ENCODE measurements at regions not wholly inside any gene's neighbourhood (a gene's known extent, or its start where the extent isn't known, plus 50 kb on each side); places are given as distances from the start of the nearest gene placed in this dataset.

DNA sequence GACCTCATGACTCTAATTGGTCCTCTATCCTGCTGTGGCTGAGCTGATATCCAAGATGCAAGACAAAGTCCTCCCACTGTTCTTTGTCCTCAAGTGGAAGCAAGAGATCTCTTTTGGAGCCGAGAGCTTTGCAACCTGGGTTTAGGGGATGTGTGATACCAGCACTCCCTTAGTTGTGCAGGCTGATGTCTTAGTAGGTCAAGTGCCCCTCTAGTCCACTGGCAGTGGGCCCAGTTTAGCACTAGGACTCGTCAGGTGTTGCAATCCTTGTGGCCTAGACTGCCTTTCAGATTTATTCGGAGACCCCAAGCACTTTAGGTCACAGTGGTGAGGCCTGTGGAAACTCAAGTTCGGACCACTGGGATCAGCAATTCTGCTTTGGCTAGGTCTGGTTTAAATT lies 64.0 kb downstream of the GPRASP3 start (continued):
- no peak for TF ChIP-seq BATF2 (CRISPR knock-in tag; IDR thresholded peaks at IDR 0.05)

DNA sequence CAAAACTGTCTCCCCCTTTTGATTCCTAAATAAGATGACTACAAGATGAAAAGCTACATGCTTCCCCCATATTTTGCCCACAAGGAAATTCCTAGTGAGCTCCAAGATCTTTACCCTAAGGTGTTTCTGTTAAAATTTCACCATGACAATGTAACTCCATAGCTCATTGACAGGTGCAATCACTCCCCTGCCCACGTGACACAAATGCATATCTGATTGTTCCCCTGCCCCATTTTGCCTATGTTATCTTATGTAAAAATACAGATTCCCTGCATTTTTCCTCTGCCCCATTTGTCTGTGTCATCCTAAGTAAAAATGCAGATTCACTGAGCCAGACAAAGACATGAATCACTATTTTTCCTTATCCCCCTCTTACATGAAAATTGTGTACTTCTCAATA lies 66.7 kb downstream of the GPRASP3 start:
- in situ Hi-C loops (cut with HindIII; ENCODE audit: extremely low pct_ligation_motif_present, low pct_unique_long_range_greater_than_20kb) (no loop called here), intact Hi-C loops (cut with micrococcal nuclease; ENCODE audit: unreplicated experiment) (no loop called here)
- DNase-seq (ENCODE audit: low spot score) (no peak), ATAC-seq (no peak), FAIRE-seq (no peak)
- Histone ChIP-seq H3K79me2 (ENCODE audit: insufficient read depth, low read length) (no peaks in the 10 kb centered on the region), H3K4me2 (ENCODE audit: low read depth, low read length) (no peak overlapping the region), H3K4me3 (replicated peaks in 1 of 3; ENCODE audit: insufficient read depth in 1 of 3, low read depth in 2 of 3, low read length in 3 of 3) (no peak overlapping the region), H3K9me3 (ENCODE audit: low read length) (no peaks in the 10 kb centered on the region), H3K36me3 (replicated peaks in 1 of 2; ENCODE audit: control insufficient read depth in 1 of 2, insufficient read depth in 2 of 2, low read length in 2 of 2) (no peaks in the 10 kb centered on the region), H3K27ac (ENCODE audit: extremely low read length, insufficient read depth, low read length) (no peak overlapping the region), H2AFZ (ENCODE audit: low read length) (no peak overlapping the region), H4K20me1 (ENCODE audit: insufficient read depth, low read length) (no peaks in the 10 kb centered on the region), H3K27me3 (ENCODE audit: control insufficient read depth in 1 of 2, insufficient read depth in 2 of 2, low read length in 2 of 2) (no peaks in the 10 kb centered on the region), H3K4me1 (ENCODE audit: insufficient read depth, low read length) (no peaks in the 10 kb centered on the region), H3K9ac (ENCODE audit: insufficient read depth, low read depth, low read length) (no peak overlapping the region)
- ChIA-PET POLR2A (no interaction called here), CTCF (ENCODE audit: low intra/inter-chr PET ratio, low total read pairs) (no interaction called here)
- no TSS peak for BruUV-seq (replicated peaks)
- no peak for TF ChIP-seq ZNF138 (CRISPR knock-in tag; IDR thresholded peaks at IDR 0.05; ENCODE audit: low read depth)
- no peak for TF ChIP-seq TOE1 (CRISPR knock-in tag; IDR thresholded peaks at IDR 0.05)
- WGBS (ENCODE audit: low lambda C conversion rate) = 100% methylated on average over 1 of the region's 1 CpG

DNA sequence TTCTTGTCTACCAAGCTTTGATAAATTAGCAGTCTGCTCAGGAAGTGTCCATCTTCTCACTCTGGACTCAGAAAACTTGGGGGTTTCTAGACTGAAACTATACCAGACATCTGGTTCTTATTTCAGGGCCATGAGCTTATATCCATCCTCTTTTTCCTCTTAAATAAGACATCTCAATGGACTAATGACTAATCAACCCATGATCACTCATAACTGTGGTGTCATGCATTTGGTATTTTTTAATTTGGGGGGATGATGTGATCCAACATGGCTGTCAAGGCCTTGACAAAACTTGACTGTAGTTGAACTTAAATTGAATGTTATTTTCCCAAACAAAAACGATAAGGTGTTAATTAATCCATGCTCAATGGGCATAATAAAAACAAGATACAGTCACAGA lies 87.8 kb downstream of the GPRASP3 start:
- no TSS peak for BruUV-seq (replicated peaks)
- Histone ChIP-seq H3K79me2 (ENCODE audit: insufficient read depth, low read length) (no peaks in the 10 kb centered on the region), H3K4me3 (replicated peaks in 1 of 3; ENCODE audit: insufficient read depth in 1 of 3, low read depth in 2 of 3, low read length in 3 of 3) (no peak overlapping the region), H3K9ac (ENCODE audit: insufficient read depth, low read depth, low read length) (no peak overlapping the region), H3K27ac (ENCODE audit: extremely low read length, insufficient read depth, low read length) (no peak overlapping the region), H3K4me1 (ENCODE audit: insufficient read depth, low read length) (no peaks in the 10 kb centered on the region), H3K27me3 (ENCODE audit: control insufficient read depth in 1 of 2, insufficient read depth in 2 of 2, low read length in 2 of 2) (no peaks in the 10 kb centered on the region), H3K4me2 (ENCODE audit: low read depth, low read length) (no peak overlapping the region), H2AFZ (ENCODE audit: low read length) (no peak overlapping the region), H3K36me3 (replicated peaks in 1 of 2; ENCODE audit: control insufficient read depth in 1 of 2, insufficient read depth in 2 of 2, low read length in 2 of 2) (no peaks in the 10 kb centered on the region), H3K9me3 (ENCODE audit: low read length) (no peaks in the 10 kb centered on the region), H4K20me1 (ENCODE audit: insufficient read depth, low read length) (no peaks in the 10 kb centered on the region)
- intact Hi-C loops (cut with micrococcal nuclease; ENCODE audit: unreplicated experiment) (no loop called here), in situ Hi-C loops (cut with HindIII; ENCODE audit: extremely low pct_ligation_motif_present, low pct_unique_long_range_greater_than_20kb) (no loop called here)
- DNase-seq (ENCODE audit: low spot score) (no peak), FAIRE-seq (no peak), ATAC-seq (no peak)
- WGBS (ENCODE audit: low lambda C conversion rate) = 56% methylated on average over 1 of the region's 1 CpG
- ChIA-PET CTCF (ENCODE audit: low intra/inter-chr PET ratio, low total read pairs) (no interaction called here), POLR2A (no interaction called here)
- TF ChIP-seq SAFB2 (CRISPR knock-in tag; IDR thresholded peaks at IDR 0.05; ENCODE audit: borderline replicate concordance, low read depth) (no peak), THRA (CRISPR knock-in tag; IDR thresholded peaks at IDR 0.05; ENCODE audit: borderline replicate concordance) (no peak), ISX (CRISPR knock-in tag; conservative IDR thresholded peaks at IDR 0.05) (no peak), ZNF501 (CRISPR knock-in tag; IDR thresholded peaks at IDR 0.05) (no peak), CC2D1A (CRISPR knock-in tag; IDR thresholded peaks at IDR 0.05) (no peak), BCL3 (CRISPR knock-in tag; IDR thresholded peaks at IDR 0.05) (no peak), MATR3 (CRISPR knock-in tag; IDR thresholded peaks at IDR 0.05) (no peak), ZNF749 (CRISPR knock-in tag; IDR thresholded peaks at IDR 0.05; ENCODE audit: borderline replicate concordance) (no peak), THAP11 (CRISPR knock-in tag; IDR thresholded peaks at IDR 0.05) (no peak), ZC3H13 (CRISPR knock-in tag; IDR thresholded peaks at IDR 0.05) (no peak)
- TF ChIP-seq, protein P1, sequence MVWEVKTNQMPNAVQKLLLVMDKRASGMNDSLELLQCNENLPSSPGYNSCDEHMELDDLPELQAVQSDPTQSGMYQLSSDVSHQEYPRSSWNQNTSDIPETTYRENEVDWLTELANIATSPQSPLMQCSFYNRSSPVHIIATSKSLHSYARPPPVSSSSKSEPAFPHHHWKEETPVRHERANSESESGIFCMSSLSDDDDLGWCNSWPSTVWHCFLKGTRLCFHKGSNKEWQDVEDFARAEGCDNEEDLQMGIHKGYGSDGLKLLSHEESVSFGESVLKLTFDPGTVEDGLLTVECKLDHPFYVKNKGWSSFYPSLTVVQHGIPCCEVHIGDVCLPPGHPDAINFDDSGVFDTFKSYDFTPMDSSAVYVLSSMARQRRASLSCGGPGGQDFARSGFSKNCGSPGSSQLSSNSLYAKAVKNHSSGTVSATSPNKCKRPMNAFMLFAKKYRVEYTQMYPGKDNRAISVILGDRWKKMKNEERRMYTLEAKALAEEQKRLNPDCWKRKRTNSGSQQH (CRISPR knock-in tag; IDR thresholded peaks at IDR 0.05; ENCODE audit: low read depth) = no peak

All from HepG2 (cell line).